ENCODE measurements at regions not wholly inside any gene's neighbourhood (a gene's known extent, or its start where the extent isn't known, plus 50 kb on each side); places are given as distances from the start of the nearest gene placed in this dataset.
A peak's percentile ranks its signal among the peaks of the same experiment; 100 is the strongest.

DNA sequence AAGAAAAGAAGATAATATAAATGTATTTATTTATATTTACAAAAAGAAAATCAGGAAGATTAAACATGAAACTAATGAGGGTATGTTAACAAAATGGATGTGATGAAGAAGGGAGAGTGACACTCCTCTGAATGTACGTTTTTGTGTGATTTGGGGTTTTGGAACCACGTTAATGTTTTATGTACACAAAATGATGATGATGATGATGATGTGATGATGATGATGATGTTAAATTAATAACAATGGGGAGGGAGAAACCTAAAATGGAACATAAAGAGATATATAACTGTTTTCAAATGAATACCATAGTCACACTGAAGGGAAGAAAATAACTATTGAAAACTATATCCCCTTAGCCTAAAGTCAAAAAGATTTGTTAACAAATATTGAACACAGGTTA, 143.1 kb downstream of the RCN1 start:
- H3K27me3 ChIP-seq (ENCODE audit: low read depth): peaks cover 4% of the 10 kb centered on the region
- H3K4me1 ChIP-seq: no peaks in the 10 kb centered on the region
- H3K9me3 ChIP-seq: no peaks in the 10 kb centered on the region
- ATAC-seq (no peak), DNase-seq (no peak)
- no peak overlapping the region for H3K4me3 ChIP-seq
- no peaks in the 10 kb centered on the region for H3K36me3 ChIP-seq
- intact Hi-C loops (cut with DNase I): no loop called here
- TF ChIP-seq, protein P1, sequence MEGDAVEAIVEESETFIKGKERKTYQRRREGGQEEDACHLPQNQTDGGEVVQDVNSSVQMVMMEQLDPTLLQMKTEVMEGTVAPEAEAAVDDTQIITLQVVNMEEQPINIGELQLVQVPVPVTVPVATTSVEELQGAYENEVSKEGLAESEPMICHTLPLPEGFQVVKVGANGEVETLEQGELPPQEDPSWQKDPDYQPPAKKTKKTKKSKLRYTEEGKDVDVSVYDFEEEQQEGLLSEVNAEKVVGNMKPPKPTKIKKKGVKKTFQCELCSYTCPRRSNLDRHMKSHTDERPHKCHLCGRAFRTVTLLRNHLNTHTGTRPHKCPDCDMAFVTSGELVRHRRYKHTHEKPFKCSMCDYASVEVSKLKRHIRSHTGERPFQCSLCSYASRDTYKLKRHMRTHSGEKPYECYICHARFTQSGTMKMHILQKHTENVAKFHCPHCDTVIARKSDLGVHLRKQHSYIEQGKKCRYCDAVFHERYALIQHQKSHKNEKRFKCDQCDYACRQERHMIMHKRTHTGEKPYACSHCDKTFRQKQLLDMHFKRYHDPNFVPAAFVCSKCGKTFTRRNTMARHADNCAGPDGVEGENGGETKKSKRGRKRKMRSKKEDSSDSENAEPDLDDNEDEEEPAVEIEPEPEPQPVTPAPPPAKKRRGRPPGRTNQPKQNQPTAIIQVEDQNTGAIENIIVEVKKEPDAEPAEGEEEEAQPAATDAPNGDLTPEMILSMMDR (IDR thresholded peaks at IDR 0.05): no peak
- H3K27ac ChIP-seq: no peak overlapping the region

DNA sequence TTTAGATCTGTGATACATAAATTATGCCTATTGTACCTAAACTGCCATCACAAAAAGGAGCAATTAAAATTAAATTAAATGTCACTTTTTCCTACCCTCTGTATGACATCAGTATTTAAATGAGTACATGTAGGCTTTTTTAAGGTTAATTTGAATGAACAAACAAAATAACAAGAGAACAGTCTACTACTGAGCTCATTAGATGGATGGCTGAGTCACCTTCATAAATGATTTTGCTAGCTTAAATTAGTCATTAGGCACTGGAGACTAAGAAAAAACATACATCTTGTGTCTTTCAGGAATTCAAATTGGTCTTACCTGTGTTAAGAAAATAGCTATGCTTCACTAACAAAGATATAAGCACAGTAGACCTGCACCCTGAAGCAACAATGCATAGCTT, 153.6 kb downstream of the RCN1 start:
- Histone ChIP-seq H3K4me3 (no peak overlapping the region), H3K9me3 (no peaks in the 10 kb centered on the region), H3K36me3 (no peaks in the 10 kb centered on the region), H3K27ac (no peak overlapping the region), H3K27me3 (ENCODE audit: low read depth) (no peaks in the 10 kb centered on the region), H3K4me1 (no peaks in the 10 kb centered on the region)
- no peak for ATAC-seq
- TF ChIP-seq, protein P1 (IDR thresholded peaks at IDR 0.05): no peak
- DNase-seq: no peak
- intact Hi-C loops (cut with DNase I): no loop called here

DNA sequence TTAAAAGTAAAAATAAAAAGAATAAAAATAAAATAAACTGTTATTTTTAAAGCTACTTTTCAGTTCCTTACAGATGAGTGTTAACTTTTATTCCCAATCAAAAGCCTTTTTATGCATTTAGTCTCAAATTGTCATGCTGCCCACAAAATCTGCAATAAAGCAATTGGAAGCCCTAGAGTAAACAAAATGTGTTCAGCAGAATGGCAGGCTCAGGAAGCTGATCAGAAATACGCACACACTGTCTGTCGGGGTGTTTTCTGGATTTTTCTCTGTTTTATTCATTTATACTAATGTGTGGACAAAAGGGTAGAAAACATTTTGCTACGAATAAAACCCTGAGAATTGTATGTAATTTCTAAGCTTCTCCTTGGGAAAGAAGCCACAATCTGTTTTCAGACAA, 162.8 kb downstream of the RCN1 start:
- intact Hi-C loops (cut with DNase I): no loop called here
- no peak for DNase-seq
- H3K36me3 ChIP-seq: no peaks in the 10 kb centered on the region
- ATAC-seq: no peak
- H3K9me3 ChIP-seq: no peaks in the 10 kb centered on the region
- TF ChIP-seq, protein P1 (IDR thresholded peaks at IDR 0.05): no peak
- no peak overlapping the region for H3K27ac ChIP-seq
- no peak overlapping the region for H3K4me3 ChIP-seq
- H3K27me3 ChIP-seq (ENCODE audit: low read depth): no peaks in the 10 kb centered on the region
- no peaks in the 10 kb centered on the region for H3K4me1 ChIP-seq

DNA sequence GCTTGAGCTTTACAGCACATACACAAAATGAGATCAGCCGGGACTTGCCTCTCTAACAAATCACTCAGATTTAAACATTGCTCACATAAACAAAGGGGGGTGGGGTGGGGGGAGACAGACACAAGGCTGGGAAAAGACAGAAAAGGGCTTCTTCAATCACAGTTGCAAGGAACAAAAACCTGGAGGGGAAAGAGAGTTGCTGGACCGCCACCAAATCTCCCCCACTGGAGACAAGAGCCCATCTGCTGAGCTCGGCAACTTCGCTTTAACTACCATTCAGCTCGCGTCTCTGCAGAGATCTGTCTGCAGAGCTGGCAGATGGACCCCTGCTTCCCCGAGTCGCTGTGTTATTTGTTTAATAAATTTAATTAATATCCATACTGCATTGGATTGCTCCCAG, 165.0 kb downstream of the RCN1 start:
- H3K36me3 ChIP-seq: no peaks in the 10 kb centered on the region
- TF ChIP-seq, protein P1 (IDR thresholded peaks at IDR 0.05): no peak
- H3K27ac ChIP-seq: no peak overlapping the region
- intact Hi-C loops (cut with DNase I): no loop called here
- DNase-seq (no peak), ATAC-seq (no peak)
- no peaks in the 10 kb centered on the region for H3K9me3 ChIP-seq
- no peaks in the 10 kb centered on the region for H3K4me1 ChIP-seq
- H3K4me3 ChIP-seq: no peak overlapping the region
- H3K27me3 ChIP-seq (ENCODE audit: low read depth): no peaks in the 10 kb centered on the region

DNA sequence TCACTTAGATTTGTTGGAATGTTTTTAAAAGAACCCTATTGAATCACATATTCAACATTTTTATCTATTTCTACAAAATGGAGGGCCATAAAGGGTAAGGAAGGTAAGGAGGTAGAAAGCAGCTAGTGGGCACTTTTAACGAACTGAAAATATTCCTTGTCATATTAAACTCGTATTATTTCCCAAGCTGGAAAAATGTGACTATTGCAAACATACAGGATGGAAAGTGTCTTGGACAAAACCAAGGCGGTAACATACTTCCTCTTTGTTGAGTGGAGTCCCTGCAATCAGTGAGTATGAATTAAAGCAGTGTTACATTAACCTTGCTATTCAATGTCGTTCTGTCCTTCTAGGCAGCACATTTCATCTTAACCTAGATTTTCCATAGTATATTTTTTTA, 165.6 kb downstream of the RCN1 start:
- Histone ChIP-seq H3K4me3 (no peak overlapping the region), H3K9me3 (no peaks in the 10 kb centered on the region), H3K36me3 (no peaks in the 10 kb centered on the region), H3K4me1 (no peaks in the 10 kb centered on the region), H3K27ac (no peak overlapping the region), H3K27me3 (ENCODE audit: low read depth) (no peaks in the 10 kb centered on the region)
- ATAC-seq: no peak
- no peak for DNase-seq
- intact Hi-C loops (cut with DNase I): no loop called here
- TF ChIP-seq, protein P1 (IDR thresholded peaks at IDR 0.05): no peak

DNA sequence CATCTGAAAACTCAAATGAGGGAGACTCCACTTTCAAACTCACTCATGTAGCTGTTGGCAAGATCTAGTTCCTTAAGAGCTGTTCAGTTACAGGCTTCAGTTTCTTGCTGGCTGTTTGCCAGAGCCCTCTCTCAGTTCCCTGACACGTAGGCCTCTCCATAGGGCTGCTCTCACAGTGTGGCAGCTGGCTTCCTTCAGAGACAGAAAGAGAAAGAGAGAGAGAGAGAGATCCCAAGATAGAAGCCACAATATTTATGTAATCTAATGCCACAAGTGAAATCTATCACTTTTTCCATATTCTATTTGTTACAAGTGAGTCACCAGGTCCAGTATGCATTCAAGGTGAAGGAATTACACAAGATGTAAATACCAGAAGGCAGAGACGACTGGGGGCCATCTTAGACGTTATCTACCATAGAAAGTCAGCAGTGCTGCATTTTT, 168.8 kb downstream of the RCN1 start:
- Histone ChIP-seq H3K9me3 (no peaks in the 10 kb centered on the region), H3K27me3 (ENCODE audit: low read depth) (no peaks in the 10 kb centered on the region), H3K4me3 (no peak overlapping the region), H3K36me3 (no peaks in the 10 kb centered on the region), H3K27ac (no peak overlapping the region), H3K4me1 (no peaks in the 10 kb centered on the region)
- ATAC-seq (peak; percentile 75 to 84), DNase-seq (peak; percentile 73)
- intact Hi-C loops (cut with DNase I): no loop called here
- TF ChIP-seq, protein P1 (IDR thresholded peaks at IDR 0.05): no peak

Measured in lower lobe of right lung (tissue), 2 donors.